ENCODE measurements at regions not wholly inside any gene's neighbourhood (a gene's known extent, or its start where the extent isn't known, plus 50 kb on each side); places are given as distances from the start of the nearest gene placed in this dataset.
"Not testable (repeated sequence)": the region's sequence is repeated elsewhere in the genome, so short reads cannot be mapped to it uniquely, and the experiment has no call there.

DNA sequence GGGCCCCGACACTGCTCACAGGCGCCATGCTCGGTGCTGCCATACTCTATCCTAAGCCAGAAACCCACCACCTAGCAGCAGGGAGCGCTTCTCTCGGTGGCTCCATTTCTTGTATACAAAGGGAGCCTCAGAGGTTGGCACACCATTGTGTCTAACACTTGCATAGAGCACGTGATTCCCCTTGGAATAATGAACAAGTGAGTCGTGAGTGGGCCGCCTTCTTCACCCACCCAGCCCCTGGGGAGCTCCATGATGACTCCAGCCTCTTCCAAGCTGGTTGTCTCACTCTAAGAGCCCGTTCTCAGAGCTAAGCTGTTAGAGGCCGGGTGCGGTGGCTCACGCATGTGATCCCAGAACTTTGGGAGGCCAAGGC lies 82.3 kb upstream of the ZNF469 start:
- no peak for DNase-seq (ENCODE audit: low spot score)

DNA sequence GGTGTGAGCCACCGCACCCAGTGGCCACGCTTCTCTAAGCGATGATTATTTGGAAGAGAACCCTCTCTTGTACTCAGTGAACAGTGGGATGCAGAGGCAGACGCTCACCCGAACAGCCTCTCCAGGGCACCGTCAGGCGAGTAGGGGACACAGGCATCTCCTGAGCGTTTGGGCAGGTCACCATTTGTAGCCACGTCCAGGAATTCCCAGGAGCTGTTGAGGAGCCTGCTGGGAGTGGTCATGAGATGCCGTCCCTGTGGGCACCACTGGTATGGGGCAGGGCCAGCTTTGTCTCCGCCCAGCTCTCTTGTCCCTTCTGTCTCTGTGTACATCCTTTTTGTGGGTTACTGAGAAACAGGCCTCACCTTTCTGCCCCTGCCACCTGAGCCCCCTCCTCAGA lies 81.3 kb upstream of the ZNF469 start:
- DNase-seq (ENCODE audit: low spot score), result no peak

DNA sequence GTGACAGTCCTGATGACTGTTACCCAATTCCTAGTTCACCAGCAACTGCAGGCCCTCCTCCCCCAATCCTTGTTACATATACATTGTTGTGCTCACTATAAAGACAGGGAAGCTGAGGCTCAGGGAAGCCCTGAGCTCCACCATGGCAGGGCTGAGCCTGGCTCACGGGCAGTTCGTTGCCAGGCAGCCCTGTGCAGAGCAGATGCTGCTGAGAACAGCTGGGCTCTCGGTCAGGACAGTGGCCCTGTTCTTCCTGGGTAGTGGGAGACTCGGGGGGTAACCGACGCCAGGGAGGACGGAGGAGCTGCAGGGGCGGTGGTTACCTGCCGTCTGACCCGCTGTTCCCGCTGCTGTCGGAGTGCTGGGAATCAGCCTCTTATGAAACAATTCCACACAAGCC lies 80.9 kb upstream of the ZNF469 start:
- DNase-seq (ENCODE audit: low spot score), result no peak

DNA sequence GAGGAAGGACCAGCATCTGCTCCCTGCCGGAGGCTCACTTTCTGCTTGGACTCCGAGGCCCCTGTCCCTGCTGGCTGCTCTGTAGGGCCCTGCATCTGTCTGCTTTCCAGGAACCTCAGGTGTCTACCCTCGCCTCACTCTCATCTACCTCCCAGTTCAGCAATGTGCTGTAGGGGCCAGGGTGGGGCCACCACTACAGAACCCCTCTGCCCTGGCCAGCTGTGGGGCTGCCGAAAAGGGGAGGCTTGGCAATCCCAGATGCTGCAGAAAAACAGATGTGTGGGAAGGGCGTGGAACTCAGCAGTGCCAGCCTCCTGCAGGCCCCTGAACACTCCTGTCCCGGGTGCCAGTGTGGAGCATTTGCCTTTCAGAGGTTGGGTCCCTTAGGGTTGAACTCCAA lies 80.1 kb upstream of the ZNF469 start:
- DNase-seq (ENCODE audit: low spot score), result no peak

DNA sequence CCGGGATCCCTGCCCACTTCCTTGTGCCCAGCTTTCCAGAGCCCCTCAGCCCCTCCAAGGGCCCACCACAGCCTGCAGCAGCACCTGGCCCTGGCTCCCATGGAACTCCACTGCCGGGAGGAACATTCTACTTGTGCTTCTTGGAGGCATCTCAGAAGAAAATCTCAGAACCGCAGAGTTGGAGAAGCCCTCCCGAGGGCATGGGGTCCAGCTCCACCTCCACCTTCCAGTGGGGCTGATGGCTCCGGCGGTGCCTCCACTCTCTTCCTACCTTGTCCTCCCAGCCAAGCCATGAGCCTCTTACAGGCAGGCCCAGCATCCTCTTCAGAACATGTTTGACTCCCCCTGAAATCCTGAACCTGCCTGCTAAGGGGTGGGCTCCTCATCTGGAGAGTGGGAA lies 79.4 kb upstream of the ZNF469 start:
- no peak for DNase-seq (ENCODE audit: low spot score)

DNA sequence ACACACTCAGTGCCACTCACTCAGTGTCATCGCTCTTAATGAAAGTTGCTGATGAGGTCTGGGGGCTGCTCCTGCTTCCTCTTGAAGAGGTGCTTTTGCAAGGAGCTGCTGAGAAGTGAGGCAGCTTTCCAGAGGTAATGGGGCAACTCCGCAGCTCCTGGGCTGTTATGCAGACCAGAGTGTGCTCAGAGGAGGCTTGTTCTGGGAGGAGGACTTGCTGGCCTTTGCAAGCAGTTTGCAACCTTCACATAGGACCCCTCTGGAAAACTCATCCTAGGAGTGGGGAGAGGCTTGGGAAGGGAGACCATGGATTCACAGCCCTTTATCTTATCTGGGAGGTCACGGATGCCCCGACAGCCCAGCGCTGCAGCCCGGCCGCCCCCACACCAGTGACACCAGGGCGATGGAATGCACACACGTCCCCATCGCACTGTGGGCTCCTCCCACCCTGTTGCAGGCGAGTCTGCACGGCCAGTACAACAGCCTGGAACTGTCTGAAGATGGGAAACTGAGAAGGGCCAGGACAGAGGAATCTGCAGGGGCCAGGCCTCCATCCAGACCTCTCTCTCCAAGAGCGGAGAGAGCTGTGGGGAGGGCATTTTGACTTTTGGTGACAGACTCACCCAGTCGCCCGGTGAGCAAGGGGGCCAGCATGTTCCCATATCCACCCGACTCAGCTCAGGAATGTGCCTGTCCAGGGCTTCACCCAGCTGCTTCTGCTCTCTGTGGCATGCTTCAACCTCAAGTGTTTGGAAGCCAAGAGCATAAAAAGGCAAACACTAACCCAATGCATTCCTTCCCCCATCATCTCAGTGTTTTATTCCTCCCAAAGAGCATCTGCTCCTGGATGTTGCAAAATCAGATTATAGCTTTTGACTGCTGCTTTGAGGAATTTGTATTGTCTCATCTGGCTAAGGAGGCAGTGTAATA lies 78.6 kb upstream of the ZNF469 start:
- DNase-seq (ENCODE audit: low spot score), result peak; percentile 58

DNA sequence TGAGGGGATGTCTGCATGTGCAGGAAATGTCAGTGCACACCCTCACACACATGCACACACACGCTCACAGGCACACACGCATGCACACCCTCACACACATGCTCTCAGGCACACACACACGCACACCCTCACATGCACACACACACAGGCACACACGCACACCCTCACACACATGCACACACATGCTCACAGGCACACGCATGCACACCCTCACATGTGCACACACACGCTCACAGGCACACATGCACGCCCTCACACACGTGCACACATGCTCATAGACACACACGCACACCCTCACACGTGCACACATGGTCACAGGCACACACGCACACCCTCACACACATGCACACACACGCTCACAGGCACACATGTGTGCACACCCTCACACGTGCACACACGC lies 77.6 kb upstream of the ZNF469 start:
- no peak for DNase-seq (ENCODE audit: low spot score)

DNA sequence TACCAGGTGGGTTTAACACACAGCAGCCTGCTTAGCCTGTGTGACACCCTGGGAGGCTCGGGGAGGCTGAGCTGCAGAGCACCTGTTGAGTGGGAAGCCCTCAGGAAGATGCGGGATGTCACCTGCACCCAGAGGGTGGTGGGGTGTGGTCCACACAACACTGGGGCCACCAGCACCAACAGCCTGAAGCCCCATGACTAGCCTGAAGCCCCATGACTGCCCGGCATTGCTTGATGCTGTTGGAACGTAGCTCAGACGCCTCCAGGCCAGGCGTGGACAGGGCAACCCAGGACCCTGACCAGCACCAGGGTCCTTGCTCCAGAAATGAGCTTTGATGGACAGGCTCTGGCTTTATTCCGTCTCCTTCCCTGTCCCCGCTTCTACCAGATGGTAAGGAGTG lies 76.3 kb upstream of the ZNF469 start:
- no peak for DNase-seq (ENCODE audit: low spot score)

DNA sequence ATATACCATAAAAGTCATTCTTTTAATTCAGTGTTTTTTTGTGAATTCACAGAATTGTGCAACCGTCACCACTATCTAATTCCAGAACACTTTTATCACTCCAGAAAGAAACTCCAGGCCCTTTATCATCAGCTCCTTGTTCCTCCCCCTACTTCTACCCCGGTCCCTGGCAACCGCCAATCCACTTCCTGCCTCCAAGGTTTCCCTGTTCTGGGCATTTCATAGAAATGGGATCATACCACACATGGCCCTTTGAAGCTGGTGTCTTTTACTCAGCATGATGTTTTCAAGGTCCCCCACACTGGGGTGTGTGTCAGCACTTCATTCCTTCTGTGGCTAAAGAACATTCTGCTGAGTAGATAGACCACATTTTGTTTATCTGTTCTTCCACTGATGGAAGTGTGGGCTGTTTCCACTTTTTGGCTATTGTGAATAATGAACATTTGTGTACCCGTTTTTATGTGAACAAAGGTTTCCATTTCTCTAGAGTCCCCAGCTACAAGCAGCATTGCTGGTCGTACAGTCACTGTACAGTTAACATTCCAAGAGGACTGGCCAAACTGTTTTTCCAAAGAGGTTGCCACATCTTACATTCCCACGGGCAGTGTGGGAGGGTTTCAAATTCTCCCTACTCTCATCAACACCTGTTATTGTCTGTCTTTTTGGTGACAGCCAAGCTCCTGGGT lies 75.8 kb upstream of the ZNF469 start:
- DNase-seq (ENCODE audit: low spot score), result peak; percentile 33

DNA sequence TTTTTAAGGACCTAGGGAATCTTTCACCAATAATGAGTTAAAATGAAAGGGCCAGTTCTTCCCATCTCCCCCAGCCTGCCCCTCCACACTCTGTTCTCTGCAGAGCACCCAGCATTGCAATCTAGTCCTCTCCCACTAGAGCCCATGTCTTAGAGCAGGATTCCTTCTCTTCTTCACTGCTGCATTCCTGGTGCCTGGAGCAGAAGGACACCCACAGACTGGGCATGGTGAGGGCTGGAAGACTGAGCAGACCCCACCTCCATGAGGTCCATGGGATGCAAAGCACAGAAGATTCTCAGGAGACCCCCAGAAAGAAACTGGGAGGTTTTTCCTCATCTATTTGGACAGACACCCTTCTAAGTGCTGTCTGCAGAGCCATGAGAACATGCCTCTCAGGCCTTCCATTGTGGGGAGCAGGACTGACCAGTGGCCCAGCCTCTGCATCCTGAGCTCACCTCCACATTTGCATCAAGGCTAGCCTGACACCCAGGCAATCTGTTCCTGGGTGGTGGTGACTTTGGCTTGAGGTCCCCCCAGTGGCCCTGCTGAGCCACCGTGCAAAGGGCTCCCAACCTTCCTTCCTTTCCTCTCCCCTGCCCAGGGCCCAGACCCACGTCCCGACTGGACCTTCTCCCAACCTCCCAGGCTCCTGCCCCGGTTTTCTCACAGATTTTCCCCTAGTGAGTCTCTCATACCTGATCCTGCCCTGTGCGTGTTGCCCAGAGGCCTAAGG lies 74.2 kb upstream of the ZNF469 start:
- DNase-seq (ENCODE audit: low spot score), result no peak

DNA sequence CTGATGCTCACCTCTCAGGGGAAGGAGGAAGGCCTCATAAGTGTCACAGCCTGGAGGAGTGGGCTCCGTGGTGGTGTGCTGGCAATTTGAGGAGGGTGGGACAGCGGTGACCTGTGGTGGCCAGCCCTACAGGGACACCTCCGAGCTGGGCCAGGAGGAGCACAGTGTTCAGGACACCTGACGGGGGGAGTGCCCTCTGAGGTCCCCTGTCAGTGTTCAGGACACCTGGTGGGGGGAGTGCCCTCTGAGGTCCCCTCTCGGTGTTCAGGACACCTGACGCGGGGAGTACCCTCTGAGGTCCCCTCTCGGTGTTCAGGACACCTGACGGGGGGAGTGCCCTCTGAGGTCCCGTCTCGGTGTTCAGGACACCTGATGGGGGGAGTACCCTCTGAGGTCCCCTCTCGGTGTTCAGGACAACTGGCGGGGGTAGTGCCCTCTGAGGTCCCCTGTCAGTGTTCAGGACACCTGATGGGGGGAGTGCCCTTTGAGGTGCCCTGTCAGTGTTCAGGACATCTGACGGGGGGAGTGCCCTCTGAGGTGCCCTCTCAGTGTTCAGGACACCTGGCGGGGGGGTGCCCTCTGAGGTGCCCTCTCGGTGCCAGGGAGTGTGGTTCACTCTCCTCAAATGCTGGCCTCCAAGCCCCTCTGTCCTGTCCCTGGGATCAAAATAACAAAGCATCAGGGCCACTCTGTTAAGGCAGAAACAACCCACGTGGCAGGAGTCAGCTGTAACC lies 73.4 kb upstream of the ZNF469 start:
- DNase-seq (ENCODE audit: low spot score), result no peak

DNA sequence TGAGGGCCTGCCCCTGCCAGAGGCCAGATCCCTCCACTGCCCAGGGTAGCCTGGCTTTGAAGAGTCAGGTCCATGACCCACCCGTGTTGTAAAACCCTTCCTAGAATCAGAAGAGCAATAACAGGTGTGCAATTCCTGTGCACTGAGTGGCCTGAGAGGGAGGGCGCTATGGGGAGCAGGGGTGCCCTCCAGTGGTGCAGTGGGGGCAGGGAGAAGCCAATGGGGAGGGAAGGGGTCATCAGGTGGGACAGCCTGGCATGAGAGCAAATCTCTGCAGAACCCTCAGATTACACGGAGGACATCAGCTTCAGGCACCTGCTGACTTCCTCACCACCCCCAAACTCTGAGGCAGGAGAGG lies 72.9 kb upstream of the ZNF469 start:
- DNase-seq (ENCODE audit: low spot score), result no peak

DNA sequence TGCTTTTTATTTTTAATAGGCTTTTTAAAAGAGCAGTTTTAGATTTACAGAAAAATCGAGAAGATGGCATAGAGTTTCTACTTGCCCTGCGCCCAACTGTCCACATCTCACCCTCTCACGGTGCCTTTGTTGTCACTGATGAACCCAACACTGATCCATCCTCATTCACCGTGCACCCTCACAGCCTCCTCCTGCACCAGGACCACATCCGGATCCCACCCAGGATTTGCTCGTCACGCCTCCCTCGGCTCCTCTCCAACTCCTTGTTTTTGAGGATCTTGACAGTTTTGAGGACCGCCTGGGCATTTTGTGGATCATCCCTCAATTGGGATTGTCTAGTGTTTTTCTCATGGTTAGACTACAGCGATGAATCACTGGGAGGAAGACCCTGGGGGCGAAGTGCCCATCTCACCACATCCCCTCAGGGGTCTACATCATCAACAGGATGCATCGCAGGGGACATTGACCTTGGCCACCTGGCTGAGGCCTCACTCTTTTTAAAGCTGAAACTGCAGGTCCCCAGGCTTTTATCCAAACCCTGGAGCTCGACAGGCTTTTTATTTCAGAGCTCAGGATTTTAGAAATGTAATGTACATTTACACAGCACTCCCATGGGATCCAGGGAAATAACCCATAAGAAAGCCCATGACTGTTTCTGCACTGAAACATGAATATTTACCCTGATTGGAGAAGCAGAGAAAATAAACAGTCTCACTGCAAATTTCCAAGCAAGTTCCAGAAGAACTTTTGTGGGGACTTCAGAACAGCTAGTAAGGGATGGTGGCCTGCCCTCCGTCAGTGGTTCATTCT lies 71.8 kb upstream of the ZNF469 start:
- DNase-seq (ENCODE audit: low spot score), result no peak

DNA sequence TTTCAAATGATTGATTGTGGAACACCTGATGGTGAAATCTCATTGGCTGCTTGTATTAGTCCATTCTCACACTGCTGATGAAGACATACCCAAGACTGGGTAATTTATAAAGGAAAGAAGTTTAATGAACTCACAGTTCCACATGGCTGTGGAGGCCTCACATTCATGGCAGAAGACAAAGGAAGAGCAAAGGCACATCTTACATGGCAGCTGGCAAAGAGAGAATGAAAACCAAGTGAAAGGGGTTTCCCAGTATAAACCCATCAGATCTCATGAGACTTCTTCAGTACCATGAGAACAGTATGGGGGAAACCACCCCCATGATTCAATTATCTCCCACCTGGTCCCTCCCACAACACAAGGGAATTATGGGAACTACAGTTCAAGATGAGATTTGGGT lies 70.9 kb upstream of the ZNF469 start:
- DNase-seq (ENCODE audit: low spot score), result not testable (repeated sequence)

DNA sequence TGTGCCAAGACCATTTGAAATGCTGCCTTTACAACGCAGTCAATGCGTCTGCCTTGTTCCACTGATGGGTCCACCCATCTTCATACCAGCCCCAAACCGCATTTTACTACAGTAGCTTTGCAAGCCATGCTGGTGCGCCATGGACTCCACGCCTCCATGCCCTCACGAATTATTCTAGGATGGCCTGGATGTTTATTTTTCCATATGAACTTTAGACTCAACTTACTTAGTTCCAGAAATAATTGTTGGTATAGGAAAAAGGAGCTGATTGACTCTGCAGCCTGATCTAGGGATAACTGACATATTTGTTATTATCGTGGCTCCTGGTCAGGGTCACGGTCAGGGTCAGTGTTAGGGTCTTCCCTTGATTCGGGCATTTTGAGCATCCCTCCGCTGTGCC lies 70.0 kb upstream of the ZNF469 start:
- no peak for DNase-seq (ENCODE audit: low spot score)

DNA sequence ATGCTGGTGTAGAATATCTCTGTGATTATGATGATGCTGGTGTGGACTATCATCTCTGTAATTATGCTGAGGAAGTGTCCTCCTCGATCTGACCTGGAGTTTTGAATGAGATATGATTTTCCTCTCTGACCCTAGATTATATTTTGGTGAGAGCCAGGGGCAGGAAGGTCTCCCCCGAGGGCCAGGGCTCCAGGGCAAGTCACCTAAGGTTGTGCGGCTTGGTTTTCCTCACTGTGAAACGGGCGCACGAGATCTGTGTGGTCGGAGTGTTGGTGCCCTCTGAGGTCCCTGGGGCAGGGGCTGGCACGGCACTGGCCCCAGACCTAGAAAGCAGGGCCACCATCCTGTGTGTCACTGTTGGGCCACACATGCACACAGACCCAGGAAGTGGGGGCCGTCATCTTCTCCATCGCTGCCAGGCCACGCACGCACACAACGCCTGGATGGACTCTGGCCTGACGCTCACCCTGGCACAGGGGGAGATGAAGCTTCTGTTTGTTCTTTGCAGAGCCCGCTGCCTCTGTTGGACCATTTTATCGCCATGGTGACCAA lies 67.7 kb upstream of the ZNF469 start:
- no peak for DNase-seq (ENCODE audit: low spot score)

DNA sequence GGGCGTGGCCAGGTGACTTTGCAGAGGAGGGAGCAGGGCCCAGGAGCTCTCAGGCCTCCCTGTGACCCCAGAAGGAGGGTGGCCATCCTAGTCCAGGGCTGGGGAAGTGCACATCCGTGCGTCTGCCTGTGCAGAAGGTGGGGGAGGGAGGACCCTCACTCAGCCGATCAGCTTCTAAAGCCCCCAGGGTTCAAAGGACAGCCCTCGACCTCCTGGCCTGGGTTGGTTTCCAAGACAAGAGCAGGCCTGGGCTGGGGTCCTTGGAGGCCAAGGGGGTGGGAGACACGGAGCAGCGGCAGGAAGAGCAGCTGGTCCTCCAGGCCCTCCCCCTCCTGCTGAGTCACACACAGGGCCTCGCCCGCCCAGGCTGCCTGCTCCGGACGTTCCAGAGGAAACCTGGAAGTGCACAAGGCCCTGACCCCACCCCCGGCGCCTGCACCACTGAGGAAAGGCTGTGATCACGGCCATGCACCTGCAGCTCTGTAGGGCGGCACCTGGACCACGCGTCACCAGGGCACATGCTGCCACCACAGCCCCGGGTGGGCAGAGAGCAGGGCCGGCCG lies 67.1 kb upstream of the ZNF469 start:
- DNase-seq (ENCODE audit: low spot score), result peak; percentile 46

DNA sequence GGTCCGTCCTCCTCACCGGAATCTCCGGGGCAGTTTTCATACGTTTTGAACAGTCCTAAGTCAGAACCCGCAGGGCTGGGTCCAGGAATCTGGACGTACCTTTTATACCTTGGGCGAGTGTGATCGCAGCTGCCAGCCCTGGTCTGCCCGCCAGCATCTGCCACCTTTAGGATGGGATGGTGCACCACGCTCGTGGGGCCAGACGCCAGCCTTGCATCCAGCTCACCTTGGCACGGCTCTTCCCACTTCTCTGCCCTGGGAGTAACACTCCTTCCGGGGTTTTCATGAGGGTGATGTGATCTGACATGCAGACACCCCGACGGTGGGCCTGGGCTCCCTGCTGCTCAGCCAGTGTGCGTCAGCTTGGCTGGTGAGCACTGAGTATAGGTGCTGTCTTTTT lies 66.6 kb upstream of the ZNF469 start:
- no peak for DNase-seq (ENCODE audit: low spot score)

DNA sequence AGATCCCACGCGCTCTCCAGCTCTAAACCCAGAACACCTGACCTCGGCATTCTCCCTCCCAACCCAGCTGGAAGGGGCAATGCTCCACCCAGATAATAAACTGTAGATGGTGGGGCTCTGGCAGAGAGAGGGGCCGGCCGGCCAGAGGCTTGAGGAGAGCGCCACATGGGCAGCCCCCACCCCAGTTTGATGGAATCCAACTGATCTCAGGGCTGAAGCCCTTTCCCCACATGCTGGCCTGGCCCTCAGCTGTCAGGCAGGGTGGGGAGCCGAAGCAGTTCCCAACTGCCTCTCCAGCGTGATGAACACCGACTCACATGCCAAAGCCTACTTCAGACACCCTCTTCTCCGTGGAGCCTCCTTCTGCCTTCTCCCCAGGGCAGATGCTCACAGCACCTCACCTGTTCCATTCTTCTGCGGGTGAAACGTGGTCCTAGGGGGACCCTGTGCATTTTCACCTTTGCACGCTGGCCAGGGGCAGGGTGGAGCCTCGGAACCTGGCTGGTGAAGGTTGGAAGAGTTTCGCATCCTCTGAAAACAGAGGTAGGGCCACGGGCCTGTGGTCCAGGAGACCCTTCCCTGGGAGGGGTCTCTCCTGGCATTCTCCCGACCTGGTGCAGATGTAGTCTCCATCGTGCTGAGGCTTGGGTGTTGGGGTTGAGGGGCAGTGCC lies 65.7 kb upstream of the ZNF469 start:
- DNase-seq (ENCODE audit: low spot score), result no peak

DNA sequence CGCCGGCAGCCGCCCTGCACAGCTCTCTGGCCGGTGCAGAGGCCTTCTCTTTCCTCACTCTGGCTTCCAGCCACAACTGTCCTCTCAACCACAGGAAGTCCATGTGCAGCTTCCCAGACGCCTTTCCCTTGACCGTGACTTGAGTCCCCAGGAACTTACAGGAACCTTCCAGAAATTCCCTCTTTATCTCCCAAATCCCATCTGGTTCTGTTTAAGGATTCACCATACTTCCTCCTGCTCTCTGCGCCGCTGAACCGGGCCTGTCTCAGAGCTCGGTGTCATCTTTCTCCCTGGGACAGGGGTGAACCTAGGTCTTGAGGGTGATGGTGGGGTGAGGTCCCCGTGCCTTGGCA lies 65.2 kb upstream of the ZNF469 start:
- peak; percentile 49 for DNase-seq (ENCODE audit: low spot score)
